ENCODE measurements at regions not wholly inside any gene's neighbourhood (a gene's known extent, or its start where the extent isn't known, plus 50 kb on each side); places are given as distances from the start of the nearest gene placed in this dataset.
A peak's percentile ranks its signal among the peaks of the same experiment; 100 is the strongest.

GRCh38 chr2:160934263-160934662, 226.0 kb upstream of the TANK start (continued):
- TF ChIP-seq NANOG (IDR thresholded peaks at IDR 0.05; ENCODE audit: borderline replicate concordance): no peak
- TF ChIP-seq POLR2AphosphoS5 (IDR thresholded peaks at IDR 0.05; ENCODE audit: low read depth): no peak
- TF ChIP-seq CREB1 (CRISPR knock-in tag; IDR thresholded peaks at IDR 0.05; ENCODE audit: low read depth): no peak
- no peak for TF ChIP-seq ZNF331 (CRISPR knock-in tag; IDR thresholded peaks at IDR 0.05; ENCODE audit: low read depth)

DNA sequence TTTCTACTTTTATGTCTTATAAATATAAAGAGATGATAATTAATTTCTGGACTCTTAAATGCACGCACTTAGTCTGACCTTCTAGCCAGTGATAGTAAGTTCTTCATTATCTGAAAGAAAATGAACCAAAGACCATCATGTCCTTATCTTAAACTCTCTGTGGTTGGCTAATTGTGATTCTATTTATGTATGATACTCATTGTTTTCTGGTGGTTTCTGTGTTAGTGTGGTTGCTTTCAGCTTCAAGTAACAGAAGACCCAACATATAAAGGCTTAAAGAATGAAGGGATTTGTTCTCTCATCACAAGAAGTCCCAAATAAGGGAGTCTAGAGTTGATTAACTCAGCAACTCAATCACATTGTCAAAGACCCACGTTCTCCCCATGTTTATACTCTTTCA, 225.2 kb upstream of the TANK start:
- Histone ChIP-seq H3K27ac (ENCODE audit: low read depth) (no peak overlapping the region), H3K79me2 (replicated peaks; ENCODE audit: insufficient read depth) (no peaks in the 10 kb centered on the region), H3K27me3 (ENCODE audit: insufficient read depth) (no peaks in the 10 kb centered on the region), H3K4me1 (ENCODE audit: insufficient read depth) (peaks cover 3% of the 10 kb centered on the region), H3K9me2 (ENCODE audit: insufficient read depth) (peaks cover 12% of the 10 kb centered on the region; the same call in 1 of the 2 replicates), H3K36me3 (ENCODE audit: insufficient read depth) (no peaks in the 10 kb centered on the region), H3F3A (replicated peaks; ENCODE audit: low read depth) (no peaks in the 10 kb centered on the region), H2AFZ (peak overlapping the region; percentile 84; the same call in 1 of the 2 replicates), H3K4me3 (no peak overlapping the region), H4K20me1 (replicated peaks; ENCODE audit: insufficient read depth) (no peaks in the 10 kb centered on the region), H3K4me2 (no peak overlapping the region)
- peaks cover 13% of the 10 kb centered on the region for H3K4me1 Mint-ChIP-seq
- no peak for TF ChIP-seq EZH2phosphoT487 (IDR thresholded peaks at IDR 0.05; ENCODE audit: unreplicated experiment)
- no peak for TF ChIP-seq ZNF331 (CRISPR knock-in tag; IDR thresholded peaks at IDR 0.05; ENCODE audit: low read depth)
- TF ChIP-seq JUNB (IDR thresholded peaks at IDR 0.05; ENCODE audit: unreplicated experiment): no peak
- TF ChIP-seq ZNF114 (CRISPR knock-in tag; IDR thresholded peaks at IDR 0.05): no peak
- no peak for DNase-seq (ENCODE audit: low spot score)
- H3K4me3 Mint-ChIP-seq: no peak overlapping the region
- H3K27me3 Mint-ChIP-seq (ENCODE audit: insufficient read depth, low read depth, poor library complexity): no peaks in the 10 kb centered on the region
- no peaks in the 10 kb centered on the region; the same call in 2 of the 3 replicates for H3K9me3 Mint-ChIP-seq
- no peak for ATAC-seq
- H3K36me3 Mint-ChIP-seq (ENCODE audit: low read depth): peaks cover 7% of the 10 kb centered on the region; the same call in 2 of the 3 replicates
- H3K27ac Mint-ChIP-seq: no peak overlapping the region

DNA sequence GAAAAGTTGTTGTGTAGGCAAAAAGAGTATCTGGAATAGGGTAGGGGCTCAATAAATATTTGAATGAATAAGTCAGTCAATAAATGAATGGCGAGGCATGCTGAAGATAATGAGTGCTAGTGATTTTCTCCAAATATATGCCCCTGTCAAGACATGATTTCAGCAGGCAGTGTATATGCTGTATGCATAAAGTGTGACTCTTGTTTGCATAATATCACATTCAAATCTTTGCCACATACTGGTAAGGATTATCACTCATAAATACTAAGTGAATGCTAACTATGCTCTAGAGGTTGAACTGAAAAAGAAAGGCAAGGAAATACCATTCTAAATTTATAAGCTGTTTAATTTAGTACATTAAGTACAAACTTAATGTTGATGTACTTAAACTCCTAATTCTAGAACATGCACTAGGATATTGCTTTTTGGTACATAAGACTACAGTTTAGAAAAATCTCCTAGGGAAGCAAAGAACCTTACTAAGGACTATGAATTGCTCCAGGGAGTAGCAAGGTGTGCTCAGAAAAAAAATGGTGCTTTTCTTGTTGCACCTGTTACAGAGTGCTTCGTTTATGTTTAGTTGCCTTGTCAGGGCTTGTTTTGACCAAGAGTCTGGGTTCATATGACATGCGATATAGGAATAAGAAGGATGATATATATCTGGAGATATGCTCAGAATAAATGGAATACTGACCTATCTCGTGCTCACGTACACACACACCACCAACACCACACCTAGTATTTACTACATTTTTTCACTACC, 224.0 kb upstream of the TANK start:
- H3K4me1 ChIP-seq (ENCODE audit: insufficient read depth): peaks cover 13% of the 10 kb centered on the region
- H3K27ac ChIP-seq (ENCODE audit: low read depth): no peak overlapping the region
- no peaks in the 10 kb centered on the region for H3K79me2 ChIP-seq (replicated peaks; ENCODE audit: insufficient read depth)
- TF ChIP-seq, protein P1, sequence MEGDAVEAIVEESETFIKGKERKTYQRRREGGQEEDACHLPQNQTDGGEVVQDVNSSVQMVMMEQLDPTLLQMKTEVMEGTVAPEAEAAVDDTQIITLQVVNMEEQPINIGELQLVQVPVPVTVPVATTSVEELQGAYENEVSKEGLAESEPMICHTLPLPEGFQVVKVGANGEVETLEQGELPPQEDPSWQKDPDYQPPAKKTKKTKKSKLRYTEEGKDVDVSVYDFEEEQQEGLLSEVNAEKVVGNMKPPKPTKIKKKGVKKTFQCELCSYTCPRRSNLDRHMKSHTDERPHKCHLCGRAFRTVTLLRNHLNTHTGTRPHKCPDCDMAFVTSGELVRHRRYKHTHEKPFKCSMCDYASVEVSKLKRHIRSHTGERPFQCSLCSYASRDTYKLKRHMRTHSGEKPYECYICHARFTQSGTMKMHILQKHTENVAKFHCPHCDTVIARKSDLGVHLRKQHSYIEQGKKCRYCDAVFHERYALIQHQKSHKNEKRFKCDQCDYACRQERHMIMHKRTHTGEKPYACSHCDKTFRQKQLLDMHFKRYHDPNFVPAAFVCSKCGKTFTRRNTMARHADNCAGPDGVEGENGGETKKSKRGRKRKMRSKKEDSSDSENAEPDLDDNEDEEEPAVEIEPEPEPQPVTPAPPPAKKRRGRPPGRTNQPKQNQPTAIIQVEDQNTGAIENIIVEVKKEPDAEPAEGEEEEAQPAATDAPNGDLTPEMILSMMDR (conservative IDR thresholded peaks at IDR 0.05; ENCODE audit: low read depth in 2 of 2): no peak
- no peaks in the 10 kb centered on the region for H3K27me3 ChIP-seq (ENCODE audit: insufficient read depth)
- H3F3A ChIP-seq (replicated peaks; ENCODE audit: low read depth): no peaks in the 10 kb centered on the region
- H3K4me2 ChIP-seq: no peak overlapping the region
- ATAC-seq: no peak
- 0 out of 2 replicates have a peak, but pooled peaks cover 6% of the 10 kb centered on the region for H3K9me2 ChIP-seq (ENCODE audit: insufficient read depth)
- no peak overlapping the region for H3K4me3 Mint-ChIP-seq
- no peak overlapping the region for H3K27ac Mint-ChIP-seq
- no peak for DNase-seq (ENCODE audit: low spot score)
- H3K9me3 Mint-ChIP-seq: no peaks in the 10 kb centered on the region; the same call in 2 of the 3 replicates
- no peaks in the 10 kb centered on the region for H4K20me1 ChIP-seq (replicated peaks; ENCODE audit: insufficient read depth)
- H3K4me3 ChIP-seq: no peak overlapping the region
- no peaks in the 10 kb centered on the region for H3K36me3 ChIP-seq (ENCODE audit: insufficient read depth)
- H3K36me3 Mint-ChIP-seq (ENCODE audit: low read depth): peaks cover 4% of the 10 kb centered on the region; the same call in 1 of the 3 replicates
- peak overlapping the region; percentile 84; the same call in 1 of the 2 replicates for H2AFZ ChIP-seq
- H3K27me3 Mint-ChIP-seq (ENCODE audit: insufficient read depth, low read depth, poor library complexity): peaks cover 2% of the 10 kb centered on the region
- H3K4me1 Mint-ChIP-seq: peaks cover 24% of the 10 kb centered on the region
